HFFc6 (cell line): ENCODE measurements at regions not wholly inside any gene's neighbourhood (a gene's known extent, or its start where the extent isn't known, plus 50 kb on each side); places are given as distances from the start of the nearest gene placed in this dataset.

Source experiments
- DNase-seq: peaks from one replicate; pipeline ENCODE4 v3.0.0-alpha.2; 2018
- H3K27ac Mint-ChIP-seq: 2 replicates; pipeline ENCODE4 v1.8.0; 2020; ENCODE audit warnings: mild to moderate bottlenecking, mixed read lengths
- H3K27me3 Mint-ChIP-seq: 2 replicates; pipeline ENCODE4 v1.8.0; 2021; ENCODE audit warnings: mild to moderate bottlenecking, moderate library complexity, mixed read lengths; ENCODE audit not compliant: insufficient read depth
- H3K36me3 Mint-ChIP-seq: 2 replicates; pipeline ENCODE4 v1.8.0; 2021; ENCODE audit warnings: low read depth, mixed read lengths
- H3K4me1 Mint-ChIP-seq: 2 replicates; pipeline ENCODE4 v1.8.0; 2020; ENCODE audit warnings: low read depth, mixed read lengths
- H3K4me3 Mint-ChIP-seq: 2 replicates; pipeline ENCODE4 v1.8.0; 2020; ENCODE audit warnings: mild to moderate bottlenecking, moderate library complexity, mixed read lengths
- H3K9me3 Mint-ChIP-seq: 2 replicates; pipeline ENCODE4 v1.8.0; 2020; ENCODE audit warnings: mild to moderate bottlenecking, mixed read lengths
- TF ChIP-seq, protein P1 (sequence below): fragments of 200-600 bp; sonication (generic); IDR thresholded peaks from 2 replicates; pipeline ENCODE4 v1.5.0; 2021; ENCODE audit warnings: antibody characterized with exemption, mild to moderate bottlenecking

DNA sequence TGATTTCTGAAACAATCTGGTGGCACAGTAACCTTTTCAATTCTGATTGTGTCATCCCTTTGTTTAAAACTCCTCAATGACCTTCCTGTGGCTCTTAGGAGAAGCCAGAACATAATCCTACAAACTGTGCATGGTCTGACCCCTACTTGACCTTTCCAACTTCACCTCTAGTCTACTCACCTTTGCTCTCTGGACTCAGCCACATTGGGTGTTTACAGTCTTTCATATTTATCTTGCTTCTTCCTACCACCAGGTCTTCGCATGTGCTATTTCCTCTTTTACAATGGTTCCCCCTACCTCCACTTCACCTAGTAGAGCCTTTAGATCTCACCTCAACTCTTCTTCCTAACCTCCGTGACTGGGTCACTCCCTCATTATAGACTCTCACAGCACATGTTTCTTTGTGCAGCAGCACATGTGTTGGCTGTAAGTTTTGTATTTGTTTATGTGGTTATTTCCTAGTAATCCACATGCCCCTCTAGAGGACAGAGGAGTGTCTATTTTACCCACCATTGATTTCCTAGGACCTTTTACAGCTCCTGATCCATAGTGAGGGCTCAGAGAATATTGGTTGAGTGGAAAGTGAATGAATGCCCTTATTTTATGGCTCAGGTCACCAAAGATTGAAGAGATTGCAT lies 320.8 kb upstream of the MEIS1 start:
- no peaks in the 10 kb centered on the region for H3K27me3 Mint-ChIP-seq
- DNase-seq = no peak
- H3K36me3 Mint-ChIP-seq = no peaks in the 10 kb centered on the region
- TF ChIP-seq, protein P1, sequence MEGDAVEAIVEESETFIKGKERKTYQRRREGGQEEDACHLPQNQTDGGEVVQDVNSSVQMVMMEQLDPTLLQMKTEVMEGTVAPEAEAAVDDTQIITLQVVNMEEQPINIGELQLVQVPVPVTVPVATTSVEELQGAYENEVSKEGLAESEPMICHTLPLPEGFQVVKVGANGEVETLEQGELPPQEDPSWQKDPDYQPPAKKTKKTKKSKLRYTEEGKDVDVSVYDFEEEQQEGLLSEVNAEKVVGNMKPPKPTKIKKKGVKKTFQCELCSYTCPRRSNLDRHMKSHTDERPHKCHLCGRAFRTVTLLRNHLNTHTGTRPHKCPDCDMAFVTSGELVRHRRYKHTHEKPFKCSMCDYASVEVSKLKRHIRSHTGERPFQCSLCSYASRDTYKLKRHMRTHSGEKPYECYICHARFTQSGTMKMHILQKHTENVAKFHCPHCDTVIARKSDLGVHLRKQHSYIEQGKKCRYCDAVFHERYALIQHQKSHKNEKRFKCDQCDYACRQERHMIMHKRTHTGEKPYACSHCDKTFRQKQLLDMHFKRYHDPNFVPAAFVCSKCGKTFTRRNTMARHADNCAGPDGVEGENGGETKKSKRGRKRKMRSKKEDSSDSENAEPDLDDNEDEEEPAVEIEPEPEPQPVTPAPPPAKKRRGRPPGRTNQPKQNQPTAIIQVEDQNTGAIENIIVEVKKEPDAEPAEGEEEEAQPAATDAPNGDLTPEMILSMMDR = no peak
- H3K9me3 Mint-ChIP-seq = peaks cover 9% of the 10 kb centered on the region
- H3K27ac Mint-ChIP-seq = no peak overlapping the region
- no peaks in the 10 kb centered on the region for H3K4me1 Mint-ChIP-seq
- no peak overlapping the region for H3K4me3 Mint-ChIP-seq

DNA sequence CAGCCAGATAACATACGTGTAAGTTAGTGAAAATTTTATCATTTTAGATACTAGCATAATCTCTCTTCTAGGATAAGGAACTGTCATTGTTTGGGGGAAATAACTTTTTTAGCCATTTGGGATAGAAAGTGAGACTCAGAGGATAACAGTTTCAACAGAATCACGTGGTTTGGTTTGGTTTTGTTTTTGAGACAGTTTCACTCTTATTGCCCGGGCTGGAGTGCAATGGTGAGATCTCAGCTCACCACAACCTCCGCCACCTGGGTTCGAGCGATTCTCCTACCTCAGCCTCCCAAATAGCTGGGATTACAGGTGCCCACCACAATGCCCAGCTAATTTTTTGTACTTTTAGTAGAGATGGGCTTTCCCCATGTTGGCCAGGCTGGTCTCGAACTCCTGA lies 323.2 kb upstream of the MEIS1 start:
- no peak overlapping the region for H3K27ac Mint-ChIP-seq
- H3K36me3 Mint-ChIP-seq = no peaks in the 10 kb centered on the region
- DNase-seq = no peak
- TF ChIP-seq, protein P1 = no peak
- H3K9me3 Mint-ChIP-seq = peaks cover 5% of the 10 kb centered on the region
- H3K27me3 Mint-ChIP-seq = no peaks in the 10 kb centered on the region
- no peaks in the 10 kb centered on the region for H3K4me1 Mint-ChIP-seq
- H3K4me3 Mint-ChIP-seq = no peak overlapping the region

DNA sequence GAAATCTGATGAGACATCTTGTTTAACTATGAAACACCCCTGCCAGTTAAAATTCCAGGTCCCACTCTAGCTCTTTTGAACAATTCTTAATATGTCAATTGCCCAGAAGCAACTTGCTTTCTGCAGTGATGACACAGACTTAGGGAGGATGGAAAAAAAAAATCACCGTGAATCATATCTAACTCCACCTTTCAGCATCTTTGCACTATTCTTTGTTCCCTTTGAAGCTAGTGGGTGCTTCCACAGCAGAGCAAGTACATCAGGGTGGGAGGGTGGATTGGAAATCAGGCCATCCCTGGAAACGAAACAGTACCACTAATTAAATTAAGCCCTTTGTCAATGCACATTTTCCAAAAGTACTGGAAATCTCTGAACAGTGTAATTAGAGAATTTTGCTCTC lies 324.3 kb upstream of the MEIS1 start:
- Mint-ChIP-seq H3K27ac (no peak overlapping the region), H3K4me1 (no peaks in the 10 kb centered on the region)

DNA sequence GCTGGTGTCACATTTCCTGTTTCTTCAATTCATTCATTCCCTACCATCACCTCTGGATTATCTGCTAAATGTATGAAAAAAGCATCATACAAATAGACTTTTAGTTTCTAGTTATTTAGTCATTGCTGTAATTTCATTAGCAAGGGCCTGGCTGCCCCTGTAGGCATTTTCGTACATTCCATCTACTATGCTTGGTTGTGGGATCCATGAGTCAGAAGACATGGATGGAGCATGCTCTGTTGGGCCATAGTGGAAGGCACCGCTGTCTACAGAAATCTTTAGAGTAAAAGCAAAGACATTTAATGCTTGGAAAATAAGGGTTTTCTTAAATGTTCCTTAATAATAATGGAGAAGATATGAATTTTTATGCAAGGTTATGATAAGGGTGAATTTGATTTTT lies 324.8 kb upstream of the MEIS1 start:
- Mint-ChIP-seq H3K4me1 (no peaks in the 10 kb centered on the region), H3K36me3 (no peaks in the 10 kb centered on the region), H3K9me3 (peaks cover 5% of the 10 kb centered on the region), H3K27me3 (no peaks in the 10 kb centered on the region), H3K27ac (no peak overlapping the region), H3K4me3 (no peak overlapping the region)
- TF ChIP-seq, protein P1 = no peak
- no peak for DNase-seq

More for the DNA sequence above, 324.3 kb upstream of the MEIS1 start:
- Mint-ChIP-seq H3K4me3 (no peak overlapping the region), H3K36me3 (no peaks in the 10 kb centered on the region), H3K27me3 (no peaks in the 10 kb centered on the region), H3K9me3 (peaks cover 5% of the 10 kb centered on the region)
- TF ChIP-seq, protein P1 = no peak
- DNase-seq = no peak

DNA sequence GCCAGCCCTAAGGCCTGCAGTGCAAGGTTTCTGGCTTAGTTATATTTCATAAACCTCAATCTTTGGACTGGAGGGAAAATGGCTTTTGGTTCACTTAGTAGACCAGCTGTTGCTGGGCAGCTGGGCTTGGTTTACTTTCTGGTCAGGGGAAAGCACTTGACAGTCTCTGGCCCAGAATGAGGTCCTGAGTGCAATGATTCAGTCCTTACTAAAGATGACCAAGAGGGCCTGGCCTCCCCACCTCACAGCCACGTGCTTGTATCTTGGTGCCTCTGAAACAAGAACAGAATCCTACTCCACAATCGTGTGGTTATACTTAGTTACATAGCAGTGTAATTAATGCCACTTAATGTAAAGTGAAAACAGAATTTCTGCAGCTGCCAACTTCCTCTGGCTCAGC lies 325.5 kb upstream of the MEIS1 start:
- no peak overlapping the region for H3K27ac Mint-ChIP-seq
- no peaks in the 10 kb centered on the region for H3K36me3 Mint-ChIP-seq
- H3K4me1 Mint-ChIP-seq = no peaks in the 10 kb centered on the region
- H3K9me3 Mint-ChIP-seq = peaks cover 5% of the 10 kb centered on the region
- no peak for DNase-seq
- H3K4me3 Mint-ChIP-seq = no peak overlapping the region
- H3K27me3 Mint-ChIP-seq = no peaks in the 10 kb centered on the region
- TF ChIP-seq, protein P1 = no peak
